ENCODE measurements at regions not wholly inside any gene's neighbourhood (a gene's known extent, or its start where the extent isn't known, plus 50 kb on each side); places are given as distances from the start of the nearest gene placed in this dataset.

DNA sequence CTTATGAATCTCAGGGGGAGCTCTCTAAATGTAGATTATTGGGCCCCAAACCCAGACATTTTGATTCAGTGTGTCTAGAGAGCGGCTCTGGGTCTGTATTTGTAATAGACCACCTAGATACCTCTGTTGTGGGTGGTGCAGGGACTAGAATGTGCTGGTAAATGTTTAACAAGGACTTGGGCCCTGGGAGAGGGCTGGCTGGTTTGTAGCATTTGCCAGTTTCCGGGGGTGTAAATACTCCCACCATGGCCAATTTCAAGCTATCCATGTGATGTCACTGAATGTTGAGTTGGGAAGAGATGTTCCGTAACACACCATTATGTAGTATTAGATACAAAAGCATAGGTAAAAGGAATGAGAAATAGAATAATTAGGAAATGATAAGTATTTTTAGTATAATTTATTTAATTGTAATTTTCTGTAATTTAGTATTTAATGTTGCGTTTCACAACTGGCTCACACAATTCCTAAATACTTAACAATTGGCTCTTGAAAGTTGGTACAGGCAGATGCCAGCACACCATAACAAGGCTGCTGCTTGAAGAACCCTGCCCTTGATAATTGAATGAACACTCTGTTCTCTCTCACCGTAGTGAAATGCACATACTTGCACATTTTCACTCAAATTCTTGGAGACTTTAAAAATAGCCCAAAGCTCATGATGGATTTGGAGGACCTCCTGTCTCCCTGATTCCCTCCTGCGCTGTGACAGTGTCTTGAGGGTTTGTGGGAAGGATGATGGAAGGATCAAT lies 359.2 kb upstream of the PROK2 start:
- H3K36me3 Mint-ChIP-seq = peaks cover 2% of the 10 kb centered on the region
- H3K4me1 Mint-ChIP-seq = peaks cover 7% of the 10 kb centered on the region
- no peak overlapping the region for H3K4me3 Mint-ChIP-seq
- no peak for DNase-seq
- H3K9me3 Mint-ChIP-seq = peaks cover 6% of the 10 kb centered on the region
- no peak overlapping the region for H3K27ac Mint-ChIP-seq
- H3K27me3 Mint-ChIP-seq = peaks cover 8% of the 10 kb centered on the region

GRCh38 chr3:72143322-72143721 lies 358.4 kb upstream of the PROK2 start:
- Mint-ChIP-seq H3K4me1 (peaks cover 14% of the 10 kb centered on the region), H3K36me3 (peaks cover 2% of the 10 kb centered on the region), H3K9me3 (peaks cover 3% of the 10 kb centered on the region), H3K27ac (no peak overlapping the region), H3K4me3 (no peak overlapping the region), H3K27me3 (peaks cover 8% of the 10 kb centered on the region)
- DNase-seq = no peak

GRCh38 chr3:72142028-72142427 lies 357.1 kb upstream of the PROK2 start:
- Mint-ChIP-seq H3K4me1 (peaks cover 27% of the 10 kb centered on the region), H3K27me3 (peaks cover 8% of the 10 kb centered on the region), H3K36me3 (peaks cover 2% of the 10 kb centered on the region), H3K27ac (no peak overlapping the region), H3K4me3 (no peak overlapping the region), H3K9me3 (no peaks in the 10 kb centered on the region)
- no peak for DNase-seq

DNA sequence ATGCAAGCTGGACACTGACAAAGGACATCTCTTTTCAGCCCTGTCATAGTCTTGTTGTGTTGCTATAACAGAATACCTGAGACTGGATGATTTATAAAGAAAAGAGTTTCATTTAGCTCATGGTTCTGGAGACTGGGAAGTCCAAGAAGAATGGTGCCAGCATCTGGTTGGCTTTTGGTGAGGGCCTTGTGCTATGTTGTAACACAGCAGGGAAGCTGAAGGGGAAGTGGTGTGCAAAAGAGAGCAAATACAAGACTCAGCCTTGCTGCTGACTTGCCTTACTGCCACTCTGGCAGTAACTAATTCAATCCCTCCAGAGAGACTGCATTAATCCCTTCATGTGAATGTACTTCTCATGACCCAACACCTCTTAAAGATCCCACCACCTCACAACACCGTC lies 356.3 kb upstream of the PROK2 start:
- H3K27me3 Mint-ChIP-seq = peaks cover 8% of the 10 kb centered on the region
- peaks cover 33% of the 10 kb centered on the region for H3K4me1 Mint-ChIP-seq
- peaks cover 4% of the 10 kb centered on the region for H3K36me3 Mint-ChIP-seq
- no peak overlapping the region for H3K27ac Mint-ChIP-seq
- no peak overlapping the region for H3K4me3 Mint-ChIP-seq
- DNase-seq = no peak
- no peaks in the 10 kb centered on the region for H3K9me3 Mint-ChIP-seq

DNA sequence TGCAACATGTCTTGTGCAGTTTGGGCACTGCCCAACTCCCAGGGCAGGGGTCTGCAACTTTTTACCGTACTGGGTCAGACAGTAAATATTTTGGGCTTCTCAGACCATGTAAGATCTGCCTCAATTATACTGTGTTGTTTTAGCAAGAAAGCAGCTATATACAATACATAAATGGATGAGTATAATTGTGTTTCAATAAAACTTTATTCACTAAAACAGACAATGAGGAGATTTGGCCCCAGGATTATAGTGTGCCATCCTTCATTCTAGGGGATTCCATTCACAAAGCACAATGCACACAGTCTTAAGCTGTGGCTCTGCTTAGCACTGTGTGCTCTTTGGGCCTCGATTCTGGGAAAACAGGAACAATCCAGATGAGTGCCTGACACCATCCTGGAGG lies 354.4 kb upstream of the PROK2 start:
- Mint-ChIP-seq H3K9me3 (no peaks in the 10 kb centered on the region), H3K4me3 (no peak overlapping the region), H3K36me3 (peaks cover 4% of the 10 kb centered on the region), H3K27ac (no peak overlapping the region), H3K4me1 (peaks cover 46% of the 10 kb centered on the region), H3K27me3 (peaks cover under 1% of the 10 kb centered on the region)
- DNase-seq = no peak

GRCh38 chr3:72137865-72138861 lies 353.2 kb upstream of the PROK2 start:
- Mint-ChIP-seq H3K36me3 (peaks cover 2% of the 10 kb centered on the region), H3K27ac (peak overlapping the region; percentile 38), H3K27me3 (no peaks in the 10 kb centered on the region), H3K4me3 (peak overlapping the region; percentile 6), H3K4me1 (peaks cover 53% of the 10 kb centered on the region), H3K9me3 (no peaks in the 10 kb centered on the region)
- peak; percentile 52 for DNase-seq

DNA sequence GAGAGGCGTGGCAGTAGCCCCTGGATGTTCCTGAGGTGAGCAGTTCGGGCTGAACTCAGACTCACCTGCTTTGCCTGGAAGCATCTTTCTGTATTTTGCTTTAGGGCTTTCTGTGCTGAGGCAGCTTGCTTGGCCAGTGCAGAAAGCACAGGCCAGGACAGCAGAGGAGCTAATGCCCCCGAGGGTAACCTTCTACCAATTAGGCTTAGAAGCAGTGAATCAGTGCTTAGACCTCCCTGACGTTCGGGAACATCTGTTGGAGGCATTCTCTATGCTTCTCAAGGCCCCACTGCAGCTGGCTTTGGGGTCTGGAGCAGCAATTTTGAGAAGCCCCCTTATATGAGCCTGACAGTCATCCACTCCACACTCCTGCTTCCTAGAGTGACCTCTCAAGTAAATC lies 350.7 kb upstream of the PROK2 start:
- Mint-ChIP-seq H3K27me3 (no peaks in the 10 kb centered on the region), H3K4me1 (peaks cover 53% of the 10 kb centered on the region), H3K9me3 (no peaks in the 10 kb centered on the region), H3K27ac (peak overlapping the region; percentile 93), H3K4me3 (peak overlapping the region; percentile 68), H3K36me3 (peaks cover 2% of the 10 kb centered on the region)
- DNase-seq = no peak

- Mint-ChIP-seq H3K27me3 (no peaks in the 10 kb centered on the region), H3K4me3 (peak overlapping the region; percentile 68), H3K36me3 (peaks cover 2% of the 10 kb centered on the region), H3K9me3 (no peaks in the 10 kb centered on the region), H3K27ac (peak overlapping the region; percentile 93), H3K4me1 (peaks cover 53% of the 10 kb centered on the region)
- DNase-seq = no peak
These were observed 350.1 kb upstream of the PROK2 start for GRCh38 chr3:72134989-72135451.

GRCh38 chr3:72133329-72134011 lies 348.5 kb upstream of the PROK2 start:
- no peaks in the 10 kb centered on the region for H3K27me3 Mint-ChIP-seq
- no peaks in the 10 kb centered on the region for H3K9me3 Mint-ChIP-seq
- no peak for DNase-seq
- H3K27ac Mint-ChIP-seq = no peak overlapping the region
- peaks cover 2% of the 10 kb centered on the region for H3K36me3 Mint-ChIP-seq
- H3K4me1 Mint-ChIP-seq = peaks cover 46% of the 10 kb centered on the region
- no peak overlapping the region for H3K4me3 Mint-ChIP-seq

DNA sequence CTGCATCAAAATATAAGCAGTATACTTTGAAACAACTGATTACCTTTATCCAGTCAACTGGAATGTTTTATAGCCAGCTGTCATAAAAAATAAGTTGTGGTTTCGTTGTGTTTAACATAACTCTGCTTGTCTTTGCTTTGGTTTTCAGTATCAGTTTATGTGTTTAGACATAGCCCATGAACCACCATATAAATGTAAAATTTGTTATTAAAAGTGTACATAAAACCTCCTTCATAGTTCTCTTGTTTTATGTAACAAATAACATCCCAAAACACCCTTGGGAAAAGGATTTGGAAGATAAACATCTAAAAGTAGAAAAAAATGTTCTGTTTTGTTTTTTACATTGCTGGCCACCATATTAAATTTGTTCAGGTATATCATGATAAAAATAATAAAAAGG lies 347.0 kb upstream of the PROK2 start:
- H3K9me3 Mint-ChIP-seq = no peaks in the 10 kb centered on the region
- H3K27me3 Mint-ChIP-seq = peaks cover 2% of the 10 kb centered on the region
- H3K27ac Mint-ChIP-seq = no peak overlapping the region
- no peak for DNase-seq
- H3K4me1 Mint-ChIP-seq = peaks cover 31% of the 10 kb centered on the region
- peaks cover 2% of the 10 kb centered on the region for H3K36me3 Mint-ChIP-seq
- no peak overlapping the region for H3K4me3 Mint-ChIP-seq

DNA sequence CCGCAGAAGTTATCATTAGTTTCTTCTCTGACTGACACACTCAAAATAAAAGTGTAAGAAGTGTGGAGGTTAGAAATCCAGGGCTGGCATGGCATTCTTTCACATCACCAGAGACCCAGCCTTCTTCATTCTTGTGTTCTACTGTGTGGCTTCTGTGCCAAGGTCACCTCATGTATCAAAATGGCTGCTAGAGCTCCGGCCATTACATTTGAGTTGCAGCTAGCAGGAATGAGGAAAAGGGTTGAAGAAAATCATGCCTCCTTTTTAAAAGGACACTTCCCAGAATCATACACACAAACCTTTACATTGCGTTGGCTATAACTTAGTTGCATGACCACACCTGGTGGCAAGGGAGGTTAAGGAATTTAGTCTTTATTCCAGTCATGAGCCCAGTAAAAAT lies 345.6 kb upstream of the PROK2 start:
- Mint-ChIP-seq H3K4me3 (no peak overlapping the region), H3K4me1 (peaks cover 19% of the 10 kb centered on the region), H3K9me3 (no peaks in the 10 kb centered on the region), H3K36me3 (no peaks in the 10 kb centered on the region), H3K27me3 (peaks cover 7% of the 10 kb centered on the region), H3K27ac (no peak overlapping the region)
- DNase-seq = no peak

DNA sequence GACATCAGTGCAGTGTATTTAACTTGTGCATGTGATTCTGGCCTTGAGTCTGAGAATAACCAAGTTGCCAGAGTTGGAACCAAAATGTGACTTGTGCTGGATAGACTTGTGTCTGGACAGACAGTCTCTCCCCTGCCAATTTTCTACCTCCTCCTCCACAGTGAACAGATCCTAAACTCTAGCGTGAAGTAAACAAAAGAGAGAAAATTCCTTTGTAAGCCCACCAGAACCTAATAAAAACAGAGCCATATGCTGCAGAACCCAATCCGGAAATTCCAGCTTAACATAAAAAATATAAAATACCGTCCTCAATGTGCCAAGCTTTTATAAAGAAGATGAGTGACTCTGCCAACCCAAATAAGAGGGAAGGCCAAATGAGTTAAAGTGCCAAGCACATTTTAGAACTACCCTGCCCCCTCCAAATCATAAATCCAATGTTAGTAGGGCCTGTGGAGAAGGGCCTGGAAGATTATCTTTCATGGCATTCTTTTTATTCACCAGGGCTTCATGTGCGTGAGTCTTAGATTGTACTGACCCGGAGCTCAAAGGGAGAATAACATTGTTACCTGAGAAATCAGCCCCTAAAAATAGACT lies 344.6 kb upstream of the PROK2 start:
- Mint-ChIP-seq H3K9me3 (no peaks in the 10 kb centered on the region), H3K27me3 (peaks cover 7% of the 10 kb centered on the region), H3K4me1 (peaks cover 9% of the 10 kb centered on the region), H3K4me3 (no peak overlapping the region), H3K27ac (no peak overlapping the region), H3K36me3 (no peaks in the 10 kb centered on the region)
- no peak for DNase-seq

- no peak overlapping the region for H3K4me3 Mint-ChIP-seq
- no peaks in the 10 kb centered on the region for H3K9me3 Mint-ChIP-seq
- H3K27ac Mint-ChIP-seq = no peak overlapping the region
- no peaks in the 10 kb centered on the region for H3K36me3 Mint-ChIP-seq
- peaks cover 3% of the 10 kb centered on the region for H3K4me1 Mint-ChIP-seq
- DNase-seq = no peak
- H3K27me3 Mint-ChIP-seq = peaks cover 7% of the 10 kb centered on the region
These were observed 344.0 kb upstream of the PROK2 start for GRCh38 chr3:72128921-72129320.

DNA sequence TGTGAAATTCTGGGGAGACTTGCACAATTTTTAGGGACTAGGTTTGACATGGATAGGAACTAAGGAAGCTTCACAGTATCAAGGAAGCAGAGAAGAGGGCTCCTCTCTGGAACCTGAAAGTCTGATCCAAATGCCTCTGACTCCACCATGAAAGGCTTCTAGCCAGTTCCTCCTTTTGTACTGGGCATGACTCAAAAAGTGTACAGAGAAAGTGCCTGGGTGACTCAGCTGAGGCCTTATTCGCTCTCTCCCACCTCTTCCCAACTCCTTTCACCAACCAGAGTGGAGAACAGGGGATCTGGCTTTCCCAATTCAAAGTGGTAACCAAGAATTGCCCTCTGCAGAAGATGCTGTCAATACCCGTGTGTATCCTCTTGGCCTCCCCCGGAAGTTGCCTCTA lies 342.9 kb upstream of the PROK2 start:
- Mint-ChIP-seq H3K36me3 (no peaks in the 10 kb centered on the region), H3K4me3 (no peak overlapping the region), H3K9me3 (no peaks in the 10 kb centered on the region), H3K27me3 (peaks cover 7% of the 10 kb centered on the region), H3K27ac (no peak overlapping the region), H3K4me1 (no peaks in the 10 kb centered on the region)
- no peak for DNase-seq

DNA sequence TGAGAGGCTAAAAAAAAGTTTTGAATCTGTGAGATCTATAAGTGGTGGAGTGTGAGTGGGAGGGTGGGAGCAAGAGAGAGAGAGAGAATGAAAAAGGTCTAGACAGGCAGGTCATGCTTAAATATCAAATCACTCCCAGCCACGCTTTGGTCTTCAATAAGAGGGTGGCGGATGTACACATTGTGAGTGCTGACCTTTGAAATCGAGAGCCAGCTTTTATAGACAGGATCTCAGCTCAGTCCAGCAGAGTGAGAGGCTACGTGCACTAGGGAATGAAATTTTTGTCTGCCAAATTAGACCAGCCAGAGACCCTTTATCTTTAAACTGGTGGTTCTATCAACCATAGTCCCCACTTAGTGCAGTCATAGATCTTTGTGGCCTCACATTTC lies 342.3 kb upstream of the PROK2 start:
- H3K9me3 Mint-ChIP-seq = no peaks in the 10 kb centered on the region
- no peaks in the 10 kb centered on the region for H3K36me3 Mint-ChIP-seq
- no peak for DNase-seq
- peaks cover 7% of the 10 kb centered on the region for H3K27me3 Mint-ChIP-seq
- H3K4me1 Mint-ChIP-seq = no peaks in the 10 kb centered on the region
- H3K4me3 Mint-ChIP-seq = no peak overlapping the region
- no peak overlapping the region for H3K27ac Mint-ChIP-seq

All from activated naive CD8-positive, alpha-beta T cell treated with anti-CD3 and anti-CD28 coated beads for 36 hours (primary cell).